ENCODE measurements at regions not wholly inside any gene's neighbourhood (a gene's known extent, or its start where the extent isn't known, plus 50 kb on each side); places are given as distances from the start of the nearest gene placed in this dataset.
A peak's percentile ranks its signal among the peaks of the same experiment; 100 is the strongest.
"Not testable (repeated sequence)": the region's sequence is repeated elsewhere in the genome, so short reads cannot be mapped to it uniquely, and the experiment has no call there.

DNA sequence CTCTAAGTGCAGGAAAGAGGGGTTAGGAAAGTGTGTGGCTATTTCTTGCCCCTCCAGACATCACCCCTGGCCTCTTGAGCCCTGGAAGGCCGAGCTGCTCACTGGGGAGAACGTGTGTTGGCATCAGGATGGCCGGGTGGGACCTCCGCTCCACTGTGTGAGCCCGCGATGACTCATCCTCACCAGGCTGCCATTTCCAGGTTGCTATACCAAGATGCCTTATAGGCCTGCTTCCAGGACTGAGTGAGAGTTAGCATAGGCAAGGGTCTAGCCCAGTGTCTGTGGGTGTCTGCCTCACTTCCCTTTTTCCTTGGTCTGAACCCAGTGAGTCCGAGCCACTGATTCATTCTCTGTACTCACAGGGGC lies 105.0 kb downstream of the MRPL14 start:
- DNase-seq (ENCODE audit: missing footprints), result no peak

DNA sequence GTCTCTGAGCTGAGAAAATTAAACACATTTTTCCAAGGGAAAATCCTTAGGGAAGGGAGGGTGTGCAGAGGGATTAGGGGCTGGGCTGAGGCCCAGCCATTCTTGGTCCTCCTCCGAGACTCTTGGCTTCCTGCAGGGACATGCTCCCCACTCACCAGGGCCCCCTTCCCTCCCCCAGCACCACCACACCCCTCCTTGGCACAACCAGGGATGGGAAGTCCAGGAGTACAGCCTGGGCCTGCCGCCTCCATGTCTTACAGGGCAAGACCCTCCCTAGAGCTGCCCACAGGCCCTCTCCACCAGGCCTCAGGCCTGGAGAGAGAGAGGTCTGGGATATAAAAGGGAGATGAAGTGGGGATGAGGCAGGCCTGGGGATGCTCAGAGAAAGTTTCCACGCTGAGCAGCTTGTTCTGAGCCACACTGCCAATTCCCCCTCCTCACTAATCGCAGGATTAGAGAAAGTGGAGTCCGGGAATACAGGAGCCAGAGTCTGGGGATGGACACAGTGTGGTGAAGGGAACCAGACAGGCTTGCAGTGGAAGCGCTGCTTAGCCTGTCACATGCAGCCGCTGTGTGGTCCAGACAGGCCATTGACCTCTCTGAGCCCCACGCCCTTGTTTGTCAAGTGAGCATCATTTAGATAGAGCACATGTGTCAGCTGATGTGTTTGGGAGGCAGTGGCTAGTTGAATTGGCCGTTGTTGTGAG lies 105.5 kb downstream of the MRPL14 start:
- intact Hi-C loops (cut with DNase I), result no loop called here
- DNase-seq (ENCODE audit: missing footprints), result no peak
- ATAC-seq, result no peak

More for the DNA sequence above, 105.0 kb downstream of the MRPL14 start:
- intact Hi-C loops (cut with DNase I), result no loop called here
- no peak for ATAC-seq

DNA sequence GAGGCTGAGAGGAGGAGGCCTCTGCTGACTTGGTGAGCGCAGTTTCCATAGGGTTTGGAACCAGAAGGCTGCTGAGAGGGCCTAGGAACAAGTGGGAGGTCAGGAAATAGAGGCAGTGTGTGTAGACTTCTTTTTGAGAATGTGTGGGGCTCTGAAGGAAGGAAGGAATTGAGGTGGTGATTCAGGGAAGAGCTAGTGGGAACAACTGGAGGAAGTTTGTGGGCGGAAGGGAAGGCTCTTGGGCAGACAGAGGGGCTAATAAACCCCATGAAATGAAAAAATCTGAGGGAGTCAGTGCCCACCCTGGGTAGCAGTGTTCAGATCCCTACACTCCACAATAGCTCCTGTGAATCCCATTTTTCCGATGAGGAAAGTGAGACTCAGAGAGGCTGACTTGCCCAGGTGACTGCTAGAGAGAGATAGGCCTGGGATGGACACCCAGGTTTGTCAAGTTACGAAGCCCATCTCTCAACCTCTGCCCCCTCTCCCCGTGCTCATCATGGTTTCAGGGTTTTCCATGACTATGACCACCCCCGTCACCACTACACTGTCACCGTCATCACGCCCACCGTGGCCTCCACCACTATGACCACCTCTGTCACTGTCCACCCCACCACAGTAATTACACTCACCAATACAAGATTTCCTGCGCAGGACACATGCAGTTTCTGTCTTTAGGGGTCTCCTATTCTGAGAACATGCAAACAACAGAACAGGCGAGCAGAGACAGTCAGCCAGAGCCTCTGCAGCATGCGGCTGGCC lies 106.4 kb downstream of the MRPL14 start:
- DNase-seq (ENCODE audit: missing footprints) (no peak), ATAC-seq (no peak)
- intact Hi-C loops (cut with DNase I), result no loop called here

DNA sequence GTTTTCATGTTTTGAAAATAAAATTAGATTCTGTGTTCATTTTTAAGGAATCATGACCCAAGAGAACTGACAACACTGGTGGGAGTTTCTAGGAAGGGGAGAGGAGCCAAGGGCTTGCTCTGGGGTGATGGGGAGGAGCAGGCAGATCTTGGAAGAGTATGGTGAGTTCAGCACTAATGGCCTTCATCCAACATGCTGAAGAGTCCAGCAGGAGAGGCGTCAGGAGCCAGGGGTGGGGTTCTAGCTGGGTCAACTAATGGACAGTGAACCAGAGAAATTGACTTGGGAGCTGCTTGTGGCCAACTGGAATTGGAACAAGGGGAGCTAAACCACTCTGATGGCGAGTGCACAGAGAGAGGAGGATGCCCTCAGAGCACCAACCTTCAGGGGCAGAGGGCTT lies 107.1 kb downstream of the MRPL14 start:
- intact Hi-C loops (cut with DNase I), result no loop called here
- peak; percentile 89 for ATAC-seq
- no peak for DNase-seq (ENCODE audit: missing footprints)

DNA sequence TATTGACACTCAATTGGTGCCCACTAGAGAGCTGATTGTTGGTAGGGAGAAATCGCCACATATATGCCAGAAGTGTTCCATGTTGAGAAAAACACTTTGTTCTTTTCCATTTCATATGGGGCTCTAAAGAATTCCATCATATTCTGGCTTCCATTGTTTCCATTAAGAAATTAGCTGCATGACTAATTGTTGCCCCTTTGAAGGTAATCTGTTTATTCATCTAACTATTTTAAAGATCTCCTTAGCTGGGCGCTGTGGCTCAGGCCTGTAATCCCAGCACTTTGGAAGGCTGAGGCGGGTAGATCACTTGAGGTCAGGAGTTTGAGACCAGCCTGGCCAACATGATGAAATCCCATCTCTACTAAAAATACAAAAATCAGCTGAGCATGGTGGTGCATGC lies 109.9 kb downstream of the MRPL14 start:
- ATAC-seq; DNase-seq (ENCODE audit: missing footprints); intact Hi-C loops (cut with DNase I): not testable (repeated sequence)

DNA sequence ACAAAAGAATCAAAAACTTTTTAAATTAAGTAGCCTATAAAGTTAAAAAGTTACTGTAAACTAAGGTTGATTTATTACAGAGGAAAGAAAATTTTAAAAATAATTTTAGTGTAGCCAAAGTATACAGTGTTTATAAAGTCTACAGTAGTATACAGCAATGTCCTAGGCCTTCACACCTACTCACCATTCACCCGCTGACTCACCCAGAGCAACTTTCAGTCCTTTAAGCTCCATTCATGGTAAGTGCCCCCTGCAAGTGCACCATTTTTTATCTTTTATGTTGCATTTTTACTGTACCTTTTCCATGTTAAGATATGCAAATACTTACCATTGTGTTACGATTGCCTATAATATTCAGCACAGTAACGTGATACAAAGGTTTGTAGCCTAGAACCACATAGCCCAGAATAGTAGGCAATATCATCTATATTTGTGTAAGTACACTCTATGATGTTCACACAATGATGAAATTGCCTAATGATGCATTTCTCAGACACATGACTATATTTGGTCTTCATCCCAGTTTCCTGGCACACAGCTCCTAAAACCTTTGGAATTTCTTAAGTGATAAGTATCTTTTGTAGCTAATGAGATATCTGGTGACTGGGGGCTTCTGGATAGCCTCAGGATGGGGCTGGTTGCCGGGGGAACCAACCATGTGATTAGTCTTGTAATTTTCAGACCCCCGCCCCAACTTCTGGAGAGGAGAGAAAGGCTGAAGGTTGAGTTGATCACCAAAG lies 111.0 kb downstream of the MRPL14 start:
- intact Hi-C loops (cut with DNase I), result no loop called here
- DNase-seq (ENCODE audit: missing footprints) (no peak), ATAC-seq (no peak)

DNA sequence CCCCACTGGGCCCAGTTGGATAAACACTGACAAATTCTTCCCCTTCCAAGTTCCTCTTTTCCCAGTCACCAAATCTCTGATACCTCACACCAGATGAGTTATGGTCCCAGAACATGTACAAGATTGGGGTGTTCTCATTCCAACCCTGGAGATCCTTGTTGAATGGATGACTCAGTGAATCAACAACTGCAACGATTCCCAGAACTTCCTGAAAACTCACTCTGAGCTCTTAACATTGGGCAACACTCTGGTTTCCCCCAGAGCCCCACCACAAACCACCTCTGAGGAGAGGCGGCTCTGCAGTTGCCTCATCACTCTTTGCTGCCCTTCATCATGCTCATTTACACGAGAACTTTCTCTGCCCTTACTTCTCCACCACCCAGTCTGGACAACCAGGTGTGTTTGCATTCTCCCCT lies 115.2 kb downstream of the MRPL14 start:
- ATAC-seq (no peak), DNase-seq (ENCODE audit: missing footprints) (peak; percentile 27)
- intact Hi-C loops (cut with DNase I), result loop anchor here (5.0 kb wide), 1 partner anchor 35 kb away; no protein-coding TSS in a partner anchor

DNA sequence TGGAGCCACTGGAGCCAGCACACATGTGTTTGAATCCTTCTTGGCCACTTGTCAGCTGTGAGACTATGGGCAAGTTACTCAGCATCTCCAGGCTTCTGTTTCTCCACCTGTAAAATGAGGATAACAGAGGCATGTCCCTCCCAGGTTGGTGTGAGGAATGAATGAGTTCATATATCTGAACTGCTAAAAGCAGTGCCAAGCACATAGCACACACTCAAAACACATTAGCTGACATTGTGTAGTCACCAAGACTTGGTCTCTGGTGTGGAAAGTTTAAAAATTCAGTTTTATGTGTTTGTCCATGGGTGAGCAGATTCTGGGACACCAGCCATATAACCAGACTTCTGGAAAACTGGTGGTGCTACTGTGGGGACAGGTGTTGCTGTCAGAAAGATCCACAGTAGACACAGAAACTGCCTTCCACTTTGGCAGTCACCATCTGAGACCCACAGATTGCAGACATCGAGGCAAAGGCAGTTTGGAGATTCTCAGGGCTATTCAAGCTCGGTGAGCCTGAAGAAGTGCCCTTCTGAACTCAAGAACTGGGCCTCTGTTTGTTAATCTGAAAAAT lies 115.8 kb downstream of the MRPL14 start:
- ATAC-seq (no peak), DNase-seq (ENCODE audit: missing footprints) (no peak)
- intact Hi-C loops (cut with DNase I), result loop anchor here (5.0 kb wide), 1 partner anchor 36 kb away; no protein-coding TSS in a partner anchor

DNA sequence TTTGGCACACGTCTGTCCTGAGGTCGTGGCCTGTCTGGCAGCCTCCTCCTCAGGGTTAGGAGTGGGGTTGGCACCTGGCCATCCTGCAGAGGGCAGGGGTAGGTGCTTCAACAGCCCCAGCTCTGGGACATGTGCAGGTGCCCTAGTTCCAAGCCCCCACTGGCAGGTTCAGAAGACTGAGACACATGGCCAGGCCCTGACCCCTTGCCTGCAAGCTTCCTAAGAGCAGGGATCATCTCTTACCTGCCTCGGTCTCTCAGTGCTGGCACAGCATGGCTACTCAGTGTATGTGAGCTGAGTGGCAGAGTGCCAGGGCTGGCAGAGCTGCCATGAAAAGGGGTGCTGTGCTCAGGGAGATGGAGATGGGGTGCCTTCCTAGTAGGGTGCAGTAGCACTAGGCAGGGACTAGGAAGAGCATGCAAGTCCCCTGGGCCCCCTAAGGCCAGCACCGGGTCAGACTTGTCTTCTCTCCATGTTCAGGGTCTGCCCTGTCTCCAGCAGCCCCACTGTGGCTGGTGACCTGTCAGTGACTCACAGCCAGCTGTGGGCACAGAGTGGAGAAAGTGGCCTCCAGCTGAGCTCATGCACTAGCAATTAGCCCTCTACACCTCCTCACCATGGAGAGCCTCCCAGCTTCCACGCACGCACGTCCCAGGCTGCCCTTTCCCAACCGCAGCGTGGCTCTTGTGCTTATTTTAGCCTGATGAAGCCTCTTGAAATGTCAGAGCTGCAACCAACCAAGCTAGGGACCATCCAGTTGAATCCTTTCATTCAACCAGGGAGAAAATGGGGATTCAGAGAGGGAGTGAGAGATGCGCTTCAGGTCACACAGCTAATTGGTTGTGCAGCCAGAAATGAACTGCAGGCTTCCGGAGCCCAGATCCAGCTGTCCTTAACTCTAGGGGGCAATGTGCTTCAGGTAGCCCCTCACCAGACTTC lies 116.6 kb downstream of the MRPL14 start:
- intact Hi-C loops (cut with DNase I), result loop anchor here (5.0 kb wide), 1 partner anchor 37 kb away; no protein-coding TSS in a partner anchor
- DNase-seq (ENCODE audit: missing footprints), result peak; percentile 73

DNA sequence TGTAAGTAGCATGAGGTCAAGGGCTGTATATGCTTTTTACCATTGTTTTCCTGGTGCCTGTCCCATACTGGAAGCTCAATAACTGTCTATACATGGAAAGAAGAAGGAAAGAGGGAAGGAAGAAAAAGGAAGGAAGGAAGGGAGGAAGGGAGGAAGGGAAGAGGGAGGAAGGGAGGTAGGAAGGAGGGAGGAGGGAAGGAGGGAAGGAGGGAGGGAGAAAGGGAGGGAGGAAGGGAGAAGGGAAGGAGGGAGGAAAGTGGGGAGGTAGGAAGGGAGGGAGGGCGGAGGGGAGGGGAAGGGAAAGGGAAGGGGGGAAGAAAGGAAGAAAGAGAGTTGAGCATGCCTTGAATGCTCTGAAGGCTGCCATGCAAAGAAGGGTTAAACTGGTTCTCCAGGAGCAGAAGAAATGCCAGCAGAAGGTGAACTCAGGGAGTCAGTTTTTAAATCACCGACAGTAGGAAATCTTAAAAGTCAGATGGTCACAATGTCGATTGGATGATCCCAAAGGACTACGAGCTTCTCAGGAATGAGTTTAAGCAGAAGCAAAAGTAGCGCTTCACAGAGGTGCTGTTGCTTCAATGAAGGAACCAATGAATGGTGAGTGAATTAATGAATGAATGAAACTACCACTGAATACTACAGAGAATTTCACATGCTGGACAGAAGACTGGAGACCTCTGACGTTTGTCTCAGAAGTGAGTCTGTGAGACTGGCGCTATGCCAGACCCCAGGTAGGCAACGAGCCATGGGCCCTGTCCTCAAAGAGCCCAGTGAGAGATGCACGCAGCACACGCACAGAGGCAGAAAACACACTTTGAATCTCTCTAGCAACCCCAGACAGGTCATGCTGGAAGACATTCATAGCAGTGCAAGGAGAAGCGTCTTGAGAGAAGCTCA lies 117.6 kb downstream of the MRPL14 start:
- peak; percentile 16 for ATAC-seq
- intact Hi-C loops (cut with DNase I), result loop anchor here (5.0 kb wide), 1 partner anchor 38 kb away; no protein-coding TSS in a partner anchor
- DNase-seq (ENCODE audit: missing footprints), result peak; percentile 50

More for the DNA sequence above, 116.6 kb downstream of the MRPL14 start:
- ATAC-seq, result peak; percentile 76

DNA sequence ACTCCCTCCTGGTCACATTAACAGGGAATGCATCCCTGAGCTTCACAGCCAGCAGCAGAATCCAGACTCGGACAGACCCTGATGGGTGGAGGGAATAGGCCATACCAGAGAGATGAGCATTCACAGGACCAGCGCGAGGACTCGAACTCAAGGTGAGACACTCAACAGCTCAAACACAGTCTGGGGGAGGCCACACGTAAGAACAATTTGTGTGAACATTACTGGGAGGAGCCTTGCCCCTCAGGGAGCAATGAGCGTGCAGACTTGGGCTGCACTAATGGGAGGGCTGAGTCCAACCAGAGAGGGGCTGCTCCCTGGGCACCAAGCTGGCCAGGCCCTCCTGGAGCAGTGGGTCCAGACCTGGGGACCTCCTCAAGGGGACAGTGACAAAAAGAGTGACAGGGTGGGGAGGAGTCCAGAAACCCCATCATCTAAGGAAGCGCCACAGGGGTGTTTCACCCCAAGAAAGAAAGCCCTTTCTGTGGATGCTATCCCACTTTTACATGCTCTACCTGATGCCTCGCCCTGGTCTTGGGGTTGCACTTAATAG lies 118.4 kb downstream of the MRPL14 start:
- intact Hi-C loops (cut with DNase I), result no loop called here
- ATAC-seq (no peak), DNase-seq (ENCODE audit: missing footprints) (peak; percentile 22)

DNA sequence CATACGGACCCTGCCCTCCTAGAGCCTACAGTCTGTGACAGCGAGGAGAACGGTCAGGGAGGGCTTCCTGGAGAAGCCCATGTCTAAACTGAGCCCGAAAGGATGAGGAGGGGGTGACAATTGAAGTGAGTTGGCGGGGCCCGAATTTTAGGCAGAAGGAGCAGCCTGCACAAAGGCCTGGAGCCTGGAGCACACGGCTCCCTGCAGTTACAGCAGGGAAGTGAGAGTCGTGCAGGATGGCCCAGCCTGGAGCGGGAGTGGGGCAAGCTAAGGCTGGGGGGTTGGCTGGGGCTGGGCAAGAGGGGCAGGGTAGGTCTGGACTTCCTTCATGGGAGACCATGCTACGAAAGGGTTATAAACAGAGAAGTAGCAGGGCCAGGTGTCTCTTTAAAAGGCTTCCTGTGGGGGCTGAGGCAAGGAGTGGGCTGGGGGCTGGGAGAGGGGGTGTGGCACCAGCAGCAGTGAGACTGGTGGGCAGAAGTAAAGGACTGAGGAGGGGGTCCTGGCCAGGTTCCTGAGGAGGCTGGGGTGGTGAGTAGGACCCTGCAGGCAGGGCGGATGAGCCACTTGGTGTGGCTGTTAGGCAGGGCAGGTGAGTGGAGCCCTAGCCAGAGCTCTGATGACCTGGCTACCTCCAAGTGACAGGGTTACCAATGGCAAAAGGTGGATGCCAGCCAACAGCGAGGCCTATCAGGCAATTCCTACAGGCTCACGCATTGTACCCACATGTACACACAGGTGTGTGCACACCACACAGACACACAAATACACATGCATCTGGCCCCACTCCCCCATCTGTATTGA lies 119.2 kb downstream of the MRPL14 start:
- intact Hi-C loops (cut with DNase I), result no loop called here
- no peak for ATAC-seq
- DNase-seq (ENCODE audit: missing footprints), result peak; percentile 25

DNA sequence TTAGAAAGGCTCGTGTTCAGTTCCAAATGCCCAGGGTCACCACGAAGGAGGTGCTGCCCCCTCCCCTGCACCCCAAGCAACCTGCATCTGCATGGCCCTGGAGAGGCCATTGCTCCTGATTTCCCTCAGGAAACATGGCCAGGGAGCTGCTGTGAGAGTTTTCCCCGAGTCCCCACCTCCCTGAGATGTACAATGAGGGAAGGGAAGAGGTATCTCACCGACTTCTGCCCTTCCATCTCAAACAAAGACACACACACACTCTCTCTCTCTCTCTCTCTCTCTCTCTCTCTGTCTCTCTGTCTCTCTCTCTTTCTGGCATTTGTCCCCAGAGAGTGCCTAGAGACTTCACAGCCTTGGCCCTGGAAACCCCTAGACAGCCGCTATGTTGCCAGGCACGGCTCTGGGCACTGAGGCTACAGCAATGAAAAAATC lies 120.4 kb downstream of the MRPL14 start:
- DNase-seq (ENCODE audit: missing footprints) (peak; percentile 43), ATAC-seq (no peak)
- intact Hi-C loops (cut with DNase I), result no loop called here

DNA sequence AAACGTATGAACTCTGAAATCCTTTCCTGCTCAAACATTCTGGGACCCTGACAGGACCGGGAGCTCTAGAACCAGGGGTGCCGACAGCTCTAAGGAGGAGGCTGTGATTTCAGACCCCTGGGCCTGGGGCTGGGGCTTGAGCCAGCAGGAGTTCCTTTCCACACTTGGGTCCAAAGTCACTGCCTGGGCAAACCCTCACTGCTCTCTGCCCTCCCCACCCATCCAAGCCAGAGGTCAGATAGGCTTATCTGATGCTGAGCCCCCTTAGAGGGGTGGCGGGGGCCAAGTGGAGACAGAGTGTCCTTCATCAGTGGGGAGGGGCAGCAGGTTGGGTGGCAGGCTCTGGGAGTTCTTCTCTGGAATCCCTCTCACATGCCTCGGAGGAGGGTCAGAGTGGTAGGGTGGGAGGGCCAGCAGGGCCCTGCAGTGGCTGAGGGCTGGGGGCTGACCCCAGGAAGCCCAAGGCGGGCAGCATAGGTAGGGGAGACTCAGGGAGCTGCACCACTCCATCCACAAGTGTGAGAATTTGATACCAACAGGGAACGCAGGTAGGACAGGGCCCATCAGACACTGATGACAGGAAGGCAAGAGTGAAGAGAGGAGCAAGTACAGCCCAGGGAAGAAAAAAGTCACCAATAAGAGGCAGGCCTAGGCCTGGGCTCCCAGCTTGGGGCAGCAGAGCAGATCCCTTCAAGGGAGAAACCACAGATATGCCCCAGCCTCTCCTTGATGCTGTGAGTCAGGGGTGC lies 121.0 kb downstream of the MRPL14 start:
- DNase-seq (ENCODE audit: missing footprints), result peak; percentile 58
- no peak for ATAC-seq
- intact Hi-C loops (cut with DNase I), result no loop called here

DNA sequence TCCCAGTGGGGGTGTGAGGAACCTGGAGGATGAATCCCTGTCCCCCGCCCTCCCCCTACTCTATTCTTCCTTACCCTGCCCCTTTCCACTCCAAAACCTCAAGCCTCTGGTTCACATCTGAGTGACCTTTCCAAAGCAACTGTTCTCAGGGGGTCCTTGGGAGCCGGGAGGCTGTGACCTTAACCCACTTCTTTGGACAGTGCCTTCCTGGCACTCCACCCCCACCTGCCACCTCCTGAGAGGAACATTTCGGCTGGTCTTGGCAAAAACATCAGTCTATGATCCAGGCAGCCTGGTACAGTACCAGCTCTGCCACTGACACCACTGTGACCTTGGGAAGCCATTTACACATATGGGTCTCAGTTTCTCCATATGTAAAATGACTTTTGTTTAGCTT lies 121.7 kb downstream of the MRPL14 start:
- intact Hi-C loops (cut with DNase I), result loop anchor here (1.0 kb wide), 1 partner anchor 51 kb away; no protein-coding TSS in a partner anchor
- ATAC-seq (peak; percentile 51), DNase-seq (ENCODE audit: missing footprints) (peak; percentile 28)

Data from Right ventricle myocardium inferior (tissue), 1 donor.